Activated CD8-positive, alpha-beta memory T cell treated with anti-CD3 and anti-CD28 coated beads for 36 hours (primary cell): ENCODE measurements at regions not wholly inside any gene's neighbourhood (a gene's known extent, or its start where the extent isn't known, plus 50 kb on each side); places are given as distances from the start of the nearest gene placed in this dataset.

ENCODE experiments used
- CTCF ChIA-PET: fragments of 350-600 bp; sonication (Branson Sonifier 250); formaldehyde crosslinking; loops from one replicate; lab custom pipeline; 2021; ENCODE audit warnings: antibody characterized with exemption; lab: Charles Lee
- POLR2A ChIA-PET: fragments of 350-600 bp; sonication (Branson Sonifier 250); formaldehyde crosslinking; loops from one replicate; lab custom pipeline; 2021; ENCODE audit warnings: antibody characterized with exemption; lab: Charles Lee

DNA sequence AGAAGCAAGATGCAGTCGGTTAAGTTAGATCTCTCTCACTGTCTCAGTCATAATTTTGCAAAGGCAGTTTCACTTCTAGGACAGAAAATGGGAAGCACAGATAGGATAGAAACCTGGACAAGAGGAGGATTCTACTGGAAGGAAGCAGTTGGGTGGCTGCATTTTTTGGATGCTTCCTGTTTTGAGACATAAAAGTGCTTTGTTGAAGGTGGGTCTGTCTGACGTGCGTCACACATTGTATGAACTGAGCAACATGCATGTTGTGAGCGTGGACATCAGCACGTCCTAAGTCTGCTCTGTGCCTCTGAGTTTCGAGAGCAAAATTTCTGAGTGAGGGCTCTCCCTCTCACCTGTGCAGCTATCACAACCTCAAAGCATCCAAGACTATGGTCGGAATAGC, 68.7 kb upstream of the SNX9 start:
- CTCF ChIA-PET: interaction anchor here (0.6 to 4.1 kb wide), 2 partner anchors 9 to 119 kb away, joined by 3 to 22 read pairs; no protein-coding TSS in a partner anchor
- POLR2A ChIA-PET: interaction anchor here (0.5 kb wide), 1 partner anchor 25 kb away, joined by 6 read pairs; no protein-coding TSS in a partner anchor

DNA sequence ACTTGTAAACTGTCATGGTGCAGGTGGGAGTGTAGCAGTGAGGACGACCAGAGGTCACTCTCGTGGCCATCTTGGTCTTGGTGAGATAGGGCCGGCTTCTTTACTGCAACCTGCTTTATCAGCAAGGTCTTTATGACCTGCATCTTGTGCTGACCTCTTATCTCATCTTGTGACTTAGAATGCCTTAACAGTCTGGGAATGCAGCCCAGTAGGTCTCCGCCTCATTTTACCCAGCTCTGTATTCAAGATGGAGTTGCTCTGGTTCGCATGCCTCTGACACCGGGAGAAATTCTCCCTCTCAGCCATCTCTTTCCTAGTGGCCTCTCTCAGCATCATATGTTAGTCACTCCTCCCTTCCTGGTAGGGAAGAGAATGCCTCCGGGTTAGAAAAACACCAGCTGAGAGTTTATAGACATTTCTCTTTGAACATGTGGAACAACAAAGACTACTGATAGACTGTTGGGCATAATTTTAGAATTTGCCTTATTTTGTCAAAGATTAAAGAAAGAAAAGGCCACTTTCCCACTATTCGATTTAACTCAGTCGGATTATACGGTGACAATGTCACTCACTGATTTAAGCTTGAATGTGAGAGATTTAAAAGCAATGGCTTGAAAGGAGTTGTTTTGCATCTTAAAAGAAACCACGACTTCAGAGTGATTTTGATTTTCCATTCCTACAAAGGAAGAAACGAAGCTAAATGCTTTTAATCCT, 67.9 kb upstream of the SNX9 start:
- ChIA-PET POLR2A (interaction anchor here (1.7 kb wide), 1 partner anchor 9 kb away, joined by 9 read pairs; no protein-coding TSS in a partner anchor), CTCF (interaction anchor here (0.9 to 4.1 kb wide), 8 partner anchors 10 to 317 kb away, joined by 3 to 22 read pairs (median 6); no protein-coding TSS in a partner anchor)

DNA sequence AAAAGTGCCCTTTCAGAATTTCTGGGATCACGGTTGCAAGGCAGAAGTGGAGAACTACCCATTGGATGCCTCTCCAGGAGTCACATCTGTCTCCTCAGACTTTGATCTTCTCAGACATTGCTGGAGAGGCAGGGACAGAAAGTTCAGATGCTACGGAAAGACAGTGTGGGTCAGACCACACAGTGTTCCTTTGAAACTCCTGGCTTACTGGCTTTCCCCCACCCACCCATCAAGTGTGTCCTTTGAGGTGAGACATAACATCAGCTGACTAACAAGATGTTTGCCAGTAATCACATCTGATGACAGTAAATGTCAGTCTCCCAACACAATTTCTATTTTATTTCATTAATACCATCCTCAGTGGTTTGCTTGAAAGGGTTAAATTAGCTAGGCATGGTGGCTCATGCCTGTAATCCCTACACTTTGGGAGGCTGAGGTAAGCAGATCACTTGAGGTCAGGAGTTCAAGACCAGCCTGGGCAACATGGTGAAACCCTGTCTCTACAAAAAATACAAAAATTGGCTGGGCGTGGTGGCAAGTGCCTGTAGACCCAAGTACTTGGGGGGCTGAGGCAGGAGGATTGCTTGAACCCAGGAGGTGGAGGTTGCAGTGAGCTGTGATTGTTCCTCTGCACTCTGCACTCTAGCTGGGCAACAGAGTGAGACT, 67.2 kb upstream of the SNX9 start:
- CTCF ChIA-PET: interaction anchor here (0.9 to 4.1 kb wide), 16 partner anchors 9 to 316 kb away, joined by 3 to 22 read pairs (median 4); no protein-coding TSS in a partner anchor
- POLR2A ChIA-PET: interaction anchor here (1.0 to 1.7 kb wide), 3 partner anchors 8 to 270 kb away, joined by 3 to 9 read pairs (median 3); no protein-coding TSS in a partner anchor

DNA sequence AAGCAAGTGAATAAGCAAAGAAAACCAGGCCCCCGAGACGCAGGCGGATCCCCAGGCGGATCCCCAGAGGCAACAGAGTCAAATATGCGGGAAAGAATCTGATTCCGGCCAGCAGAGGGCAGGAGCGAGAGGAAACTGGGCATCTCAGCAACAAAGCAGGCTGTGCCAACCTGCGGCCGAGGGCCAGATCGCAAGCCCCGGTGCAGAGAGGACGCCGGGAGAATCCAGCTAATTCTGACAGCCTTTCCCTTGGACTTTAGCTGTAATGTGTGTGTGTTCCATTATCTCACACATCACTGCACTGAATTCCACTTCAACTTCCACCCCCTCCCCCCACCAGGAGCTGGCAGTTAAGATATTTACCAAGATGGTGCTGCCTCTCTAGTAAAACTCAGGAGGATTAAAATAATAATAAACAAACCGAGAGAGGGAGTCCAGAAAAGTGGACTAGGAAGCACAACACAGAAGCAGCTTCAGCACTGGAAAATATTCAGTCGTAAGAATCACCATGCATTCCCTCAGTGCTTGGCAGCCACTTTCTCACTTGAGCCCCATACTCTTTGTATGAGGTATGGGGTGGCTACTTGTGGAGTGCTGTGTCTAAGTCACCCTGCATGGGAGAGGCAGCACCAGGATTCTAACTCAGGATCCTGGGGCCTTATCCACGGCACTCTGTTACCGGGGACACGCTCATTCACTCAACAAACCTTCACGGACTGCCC, 66.2 kb upstream of the SNX9 start:
- ChIA-PET POLR2A (interaction anchor here (1.0 to 1.7 kb wide), 3 partner anchors 7 to 269 kb away, joined by 3 to 9 read pairs (median 3); no protein-coding TSS in a partner anchor), CTCF (interaction anchor here (0.6 to 4.1 kb wide), 20 partner anchors 8 to 315 kb away, joined by 3 to 22 read pairs (median 3); no protein-coding TSS in a partner anchor)

DNA sequence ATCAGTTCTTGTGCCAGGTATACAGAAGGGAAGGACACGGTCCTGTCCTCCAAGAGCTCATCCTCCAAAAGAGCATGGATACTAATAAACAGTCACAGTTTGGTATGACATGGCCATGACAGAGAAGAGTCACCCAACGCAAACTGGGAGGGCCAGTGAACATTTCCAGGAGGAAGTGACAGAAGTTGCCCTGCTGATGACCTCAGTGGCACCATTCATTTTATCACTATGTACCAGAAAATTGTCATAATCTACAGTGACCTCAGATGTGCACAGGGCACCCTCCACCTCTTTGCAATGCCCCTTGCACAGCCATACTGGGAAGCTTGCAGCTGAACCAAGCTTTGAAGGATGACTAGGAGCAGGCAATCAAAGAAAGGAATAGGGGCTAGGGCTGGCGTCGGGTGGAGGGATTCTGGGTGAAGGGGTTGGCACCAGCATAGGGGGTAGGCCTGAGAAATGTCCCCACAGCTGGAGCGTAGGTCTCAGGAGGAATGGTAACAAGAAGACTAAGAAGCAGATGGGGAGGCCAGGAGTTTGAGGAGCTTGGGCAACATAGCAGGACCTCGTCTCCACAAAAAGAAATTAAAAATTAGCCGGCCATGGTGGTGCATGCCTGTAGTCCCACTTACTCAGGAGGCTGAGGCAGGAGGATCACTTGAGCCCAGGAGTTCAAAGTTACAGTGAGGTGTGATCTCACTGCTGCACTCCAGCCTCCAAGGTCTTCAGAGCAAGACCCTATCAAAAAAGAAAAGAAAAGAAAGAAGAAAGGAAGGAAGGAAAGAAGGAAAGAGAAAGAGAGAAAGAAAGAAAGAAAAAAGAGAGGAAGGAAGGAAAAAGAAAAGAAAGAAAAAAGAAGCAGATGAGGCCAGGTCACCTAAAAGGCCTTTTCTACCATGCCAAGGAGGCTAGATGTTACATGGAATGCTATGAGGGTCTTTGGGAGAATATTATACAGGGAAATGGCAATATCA, 65.3 kb upstream of the SNX9 start:
- CTCF ChIA-PET: interaction anchor here (0.6 to 4.1 kb wide), 15 partner anchors 12 to 219 kb away, joined by 3 to 22 read pairs (median 3); no protein-coding TSS in a partner anchor
- POLR2A ChIA-PET: interaction anchor here (0.6 to 0.7 kb wide), 2 partner anchors 115 to 330 kb away, joined by 3 read pairs; no protein-coding TSS in a partner anchor

DNA sequence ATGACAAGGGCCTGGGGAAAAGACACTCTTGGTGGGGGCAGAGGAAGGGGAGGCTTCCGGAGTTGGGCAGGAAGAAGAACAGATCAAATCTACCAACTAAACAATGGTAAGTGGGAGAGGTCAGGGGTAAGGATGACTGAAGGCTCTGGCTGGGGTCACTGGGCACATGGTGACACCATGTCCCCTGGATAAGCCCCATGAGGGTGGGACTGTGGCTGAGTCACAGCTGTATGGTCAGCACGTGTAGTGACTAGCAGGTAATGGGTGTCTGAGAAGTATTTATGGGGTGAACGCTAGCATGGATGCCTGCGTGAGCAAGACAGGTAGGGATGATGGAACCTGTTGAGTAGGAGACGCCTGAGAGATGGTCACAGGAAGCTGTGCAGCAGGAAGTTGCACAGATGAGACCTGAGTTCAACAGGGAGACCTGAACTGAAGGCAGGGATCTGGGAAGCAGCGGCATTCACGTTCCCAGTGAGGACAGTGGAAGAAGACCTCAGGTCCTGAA, 64.5 kb upstream of the SNX9 start:
- ChIA-PET POLR2A (no interaction called here), CTCF (interaction anchor here (0.9 kb wide), 1 partner anchor 115 kb away, joined by 3 read pairs; no protein-coding TSS in a partner anchor)

DNA sequence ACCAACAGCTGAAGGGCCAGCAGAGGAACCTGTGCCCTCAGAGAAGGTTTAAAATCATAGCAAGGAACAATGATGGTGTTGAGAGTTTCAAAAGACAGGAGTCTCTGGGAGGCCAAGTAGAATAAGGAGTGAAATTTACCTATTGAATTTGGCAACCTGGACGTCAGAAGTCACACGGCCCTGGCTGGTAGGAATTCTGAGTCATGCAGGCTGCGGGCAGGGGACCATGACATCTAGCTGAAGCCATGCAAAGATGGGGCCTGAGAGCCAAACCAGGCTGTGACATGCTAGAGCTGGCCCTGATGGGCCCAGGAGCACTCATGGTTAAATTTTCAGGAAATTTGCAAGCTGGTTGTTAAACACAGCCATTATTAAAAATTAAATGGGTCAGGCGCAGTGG, 64.0 kb upstream of the SNX9 start:
- POLR2A ChIA-PET: no interaction called here
- CTCF ChIA-PET: interaction anchor here (0.9 to 1.5 kb wide), 2 partner anchors 11 to 115 kb away, joined by 3 to 6 read pairs; no protein-coding TSS in a partner anchor

DNA sequence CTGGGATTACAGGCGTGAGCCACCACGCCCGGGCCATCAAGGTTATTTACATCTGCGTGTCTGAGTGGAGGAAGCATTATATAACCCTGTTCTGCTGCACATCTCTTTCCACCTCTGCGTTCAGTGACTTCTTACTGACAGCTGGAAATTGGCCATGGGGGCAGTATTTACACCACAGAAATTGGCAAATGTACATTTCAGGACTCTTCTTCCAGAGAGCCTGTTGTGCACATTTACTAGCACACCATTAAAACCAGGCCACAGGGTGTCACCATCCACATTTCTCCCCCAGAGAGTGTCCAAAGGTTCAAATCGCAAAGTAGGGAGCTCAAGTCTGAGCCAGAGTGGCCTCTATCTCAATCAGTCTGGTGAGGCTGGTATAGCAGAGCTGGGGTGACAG, 62.9 kb upstream of the SNX9 start:
- ChIA-PET CTCF (interaction anchor here (0.6 to 1.5 kb wide), 3 partner anchors 9 to 446 kb away, joined by 3 to 6 read pairs (median 6); no protein-coding TSS in a partner anchor), POLR2A (interaction anchor here (1.2 to 1.3 kb wide), 2 partner anchors 9 to 62 kb away, joined by 3 read pairs; no protein-coding TSS in a partner anchor)

DNA sequence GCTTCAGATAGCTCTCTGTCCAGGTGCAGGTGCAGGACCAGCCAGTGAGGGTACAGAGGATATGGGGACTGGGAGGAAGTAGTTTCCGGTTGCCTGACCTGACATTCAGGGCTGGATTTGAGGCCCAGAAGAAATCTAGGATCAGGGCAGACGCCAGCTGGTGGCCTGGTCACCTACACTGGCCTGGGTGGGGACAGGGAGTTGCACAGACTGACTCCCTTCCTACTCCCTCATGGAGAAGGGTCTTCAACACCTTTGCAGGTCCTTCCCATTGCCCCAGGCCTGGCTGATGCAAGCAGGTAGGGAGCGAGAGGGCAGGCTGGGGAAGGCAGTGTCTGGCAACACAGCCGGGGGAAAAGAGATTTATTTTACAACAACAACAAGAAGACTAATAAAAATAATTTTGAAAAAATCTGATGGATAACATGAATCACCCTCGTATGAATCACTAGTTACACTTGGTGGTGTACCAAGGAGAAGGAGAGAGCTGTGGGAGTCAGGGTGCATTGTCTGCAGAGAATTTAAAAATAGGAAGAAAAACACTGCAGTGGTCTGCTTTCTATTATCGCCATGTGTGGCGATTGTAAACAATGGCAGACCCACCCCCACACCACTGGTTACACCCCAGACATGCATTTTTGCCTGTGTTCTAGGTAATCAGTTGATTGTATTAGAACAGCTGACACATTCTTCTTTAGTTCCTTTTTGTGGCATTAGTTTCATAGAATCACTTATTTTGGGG, 62.3 kb upstream of the SNX9 start:
- CTCF ChIA-PET: interaction anchor here (0.6 to 2.1 kb wide), 6 partner anchors 40 to 446 kb away, joined by 3 to 7 read pairs (median 4); no protein-coding TSS in a partner anchor
- POLR2A ChIA-PET: interaction anchor here (0.9 to 1.3 kb wide), 5 partner anchors 9 to 125 kb away, joined by 3 to 6 read pairs (median 3); no protein-coding TSS in a partner anchor

DNA sequence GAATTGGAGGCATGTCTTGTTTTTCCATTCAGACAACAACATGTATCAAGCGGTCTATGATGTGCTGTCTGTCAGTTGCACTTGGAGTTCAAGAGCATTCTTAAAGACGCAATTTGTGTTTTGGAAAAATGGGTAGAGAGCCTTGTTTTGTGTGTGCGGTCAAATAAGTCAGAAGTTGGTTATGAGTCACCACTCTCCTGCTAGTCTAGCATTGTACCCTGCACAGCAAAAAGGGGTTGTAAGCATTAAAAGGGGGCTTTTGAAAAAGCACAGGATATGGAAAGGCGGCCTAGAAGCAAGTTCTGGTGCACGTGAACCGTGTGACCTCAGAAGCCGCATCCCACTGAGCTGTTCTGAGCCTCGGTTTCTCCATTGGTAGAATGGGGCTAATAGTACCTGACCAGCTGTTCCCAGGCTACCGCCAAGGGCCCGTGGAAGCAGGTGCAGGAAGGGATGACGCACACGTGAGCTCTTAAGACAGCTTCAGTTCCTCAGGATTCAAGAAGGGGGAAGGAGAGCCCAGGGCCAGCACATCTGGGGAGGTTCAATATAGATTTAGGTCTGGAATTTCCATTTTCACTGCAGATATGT, 61.6 kb upstream of the SNX9 start:
- CTCF ChIA-PET: interaction anchor here (1.0 to 2.1 kb wide), 7 partner anchors 10 to 264 kb away, joined by 3 to 7 read pairs (median 5); no protein-coding TSS in a partner anchor
- POLR2A ChIA-PET: interaction anchor here (0.9 to 1.3 kb wide), 5 partner anchors 8 to 124 kb away, joined by 3 to 6 read pairs (median 3); no protein-coding TSS in a partner anchor

DNA sequence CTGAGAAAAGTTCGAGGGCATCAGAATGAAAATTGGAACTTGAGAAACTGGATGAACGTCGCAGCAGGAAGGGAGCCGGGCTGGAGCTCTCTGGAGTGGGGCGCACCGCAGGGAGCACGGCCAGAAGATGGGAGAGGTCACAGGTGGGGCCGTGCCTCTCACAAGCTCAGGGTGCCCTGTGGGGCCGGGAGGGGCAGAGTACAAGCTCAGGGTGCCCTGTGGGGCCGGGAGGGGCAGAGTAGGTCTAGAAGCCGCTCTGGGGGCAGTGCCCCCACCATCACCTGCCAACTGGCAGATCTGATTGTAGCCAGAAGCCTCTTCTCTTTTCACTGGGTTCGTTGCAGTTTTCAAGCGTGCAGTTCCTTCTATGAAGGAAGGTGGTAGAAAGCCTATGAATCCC, 61.1 kb upstream of the SNX9 start:
- POLR2A ChIA-PET: interaction anchor here (0.5 to 1.2 kb wide), 5 partner anchors 15 to 124 kb away, joined by 3 to 6 read pairs (median 3); no protein-coding TSS in a partner anchor
- CTCF ChIA-PET: interaction anchor here (1.0 to 2.1 kb wide), 7 partner anchors 9 to 264 kb away, joined by 3 to 7 read pairs (median 4); no protein-coding TSS in a partner anchor

DNA sequence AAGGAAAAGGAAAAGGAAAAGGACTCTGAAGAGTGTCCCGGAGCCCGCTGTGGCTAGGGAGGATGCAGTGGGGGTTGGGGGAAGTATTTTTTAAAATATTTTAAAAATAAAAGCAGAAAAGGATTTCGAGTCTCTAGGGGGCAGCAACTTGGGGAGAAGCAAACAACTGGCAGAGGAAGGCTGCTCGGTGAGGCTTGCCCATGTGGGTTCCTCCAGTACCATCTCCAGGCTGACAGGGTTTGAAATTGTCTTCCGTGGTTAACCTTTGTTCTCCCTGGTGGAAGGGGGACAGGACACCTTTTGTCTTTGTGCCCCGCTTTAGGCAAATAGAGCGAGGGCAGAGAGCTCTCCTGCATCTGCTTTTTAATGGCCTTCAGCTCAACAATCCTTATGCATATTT, 60.4 kb upstream of the SNX9 start:
- POLR2A ChIA-PET: interaction anchor here (0.5 to 2.3 kb wide), 3 partner anchors 38 to 100 kb away, joined by 3 to 16 read pairs (median 3); no protein-coding TSS in a partner anchor
- CTCF ChIA-PET: interaction anchor here (0.9 to 2.1 kb wide), 7 partner anchors 9 to 263 kb away, joined by 3 to 7 read pairs (median 4); no protein-coding TSS in a partner anchor

DNA sequence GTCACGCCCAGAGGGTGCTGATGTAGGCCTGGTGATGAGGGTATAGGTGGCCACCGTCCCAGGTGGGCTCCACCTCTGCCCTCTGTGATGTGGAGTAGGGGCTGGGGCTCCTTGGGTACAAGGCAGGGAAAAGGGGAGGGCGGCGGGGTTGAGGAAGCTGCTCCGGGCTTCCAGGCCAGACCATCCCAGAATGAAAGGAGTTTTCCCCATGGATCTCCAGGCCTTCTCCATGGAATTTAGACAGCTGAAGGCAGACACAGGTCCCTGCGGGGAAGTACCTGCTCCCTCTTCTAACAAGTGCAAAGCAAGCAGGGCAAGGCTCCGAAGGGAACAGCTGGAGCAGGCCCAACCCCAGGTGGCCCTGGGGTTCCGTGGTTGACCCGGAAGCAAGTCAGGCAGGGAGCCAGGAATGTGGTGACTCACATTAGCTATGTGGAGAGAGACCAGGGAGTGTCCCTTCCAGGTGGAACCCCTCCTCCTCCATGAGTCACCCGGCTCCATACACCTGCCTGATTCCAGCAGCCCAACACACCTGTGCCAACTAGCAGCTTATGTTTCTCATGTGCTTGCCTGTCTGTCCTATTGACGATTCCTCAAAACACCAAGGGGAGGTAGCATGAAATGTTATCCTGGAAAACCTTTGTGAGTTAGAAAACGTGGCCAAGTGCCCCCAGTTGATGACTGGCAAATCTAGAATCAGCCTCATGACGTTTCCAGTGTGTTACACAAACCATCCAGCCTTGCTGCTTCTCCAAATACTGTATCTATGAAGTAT, 59.7 kb upstream of the SNX9 start:
- ChIA-PET CTCF (interaction anchor here (0.9 to 2.8 kb wide), 5 partner anchors 7 to 178 kb away, joined by 3 to 9 read pairs (median 4); no protein-coding TSS in a partner anchor), POLR2A (interaction anchor here (1.7 to 2.3 kb wide), 3 partner anchors 8 to 886 kb away, joined by 4 to 16 read pairs (median 9); partner anchors contain the start of gene SYTL3)

DNA sequence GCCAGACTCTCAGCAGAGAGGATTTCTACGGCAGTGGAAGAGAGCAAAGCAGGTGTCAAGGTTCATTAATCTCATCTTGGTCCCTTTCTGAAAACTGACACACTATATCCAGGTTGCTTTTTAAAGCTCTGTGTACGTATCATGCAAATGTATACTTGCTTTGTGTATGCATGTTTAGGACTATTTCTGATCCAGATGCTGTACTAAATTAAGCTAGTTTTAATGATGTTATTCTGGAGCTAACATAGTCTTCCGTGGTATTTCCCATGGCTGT, 59.2 kb upstream of the SNX9 start:
- CTCF ChIA-PET: interaction anchor here (0.9 to 2.8 kb wide), 4 partner anchors 8 to 110 kb away, joined by 3 to 9 read pairs (median 6); no protein-coding TSS in a partner anchor
- POLR2A ChIA-PET: interaction anchor here (0.5 to 2.3 kb wide), 4 partner anchors 8 to 885 kb away, joined by 3 to 16 read pairs (median 6); partner anchors contain the start of gene SYTL3
